ENCODE measurements at regions not wholly inside any gene's neighbourhood (a gene's known extent, or its start where the extent isn't known, plus 50 kb on each side); places are given as distances from the start of the nearest gene placed in this dataset.

GRCh38 chr5:117473165-117473564 lies 898.5 kb upstream of the SEMA6A start:
- WGBS, 2 donors, result 45 to 47% methylated on average over 4 of the region's 4 CpGs
- no peak overlapping the region for H3K27ac ChIP-seq (ENCODE audit: low read depth in 2 of 2, low read length in 1 of 2)
- H3K4me1 ChIP-seq (ENCODE audit: control insufficient read depth in 2 of 2, insufficient read depth in 2 of 2, low read length in 1 of 2), result no peaks in the 10 kb centered on the region
- H3K36me3 ChIP-seq (ENCODE audit: control insufficient read depth in 2 of 2, insufficient read depth in 2 of 2, low read length in 1 of 2), result no peaks in the 10 kb centered on the region
- no peak overlapping the region for H3K4me3 ChIP-seq (ENCODE audit: low read depth in 1 of 2, low read length in 2 of 2)
- no peaks in the 10 kb centered on the region for H3K9me3 ChIP-seq (ENCODE audit: control insufficient read depth in 2 of 2, insufficient read depth in 1 of 2, low read depth in 1 of 2, low read length in 1 of 2)
- no peaks in the 10 kb centered on the region for H3K27me3 ChIP-seq (ENCODE audit: control insufficient read depth in 1 of 2, insufficient read depth in 2 of 2, low read length in 2 of 2)

- Histone ChIP-seq H3K9me3 (ENCODE audit: control insufficient read depth in 2 of 2, insufficient read depth in 1 of 2, low read depth in 1 of 2, low read length in 1 of 2) (no peaks in the 10 kb centered on the region), H3K36me3 (ENCODE audit: control insufficient read depth in 2 of 2, insufficient read depth in 2 of 2, low read length in 1 of 2) (no peaks in the 10 kb centered on the region), H3K4me1 (ENCODE audit: control insufficient read depth in 2 of 2, insufficient read depth in 2 of 2, low read length in 1 of 2) (no peaks in the 10 kb centered on the region), H3K27ac (ENCODE audit: low read depth in 2 of 2, low read length in 1 of 2) (no peak overlapping the region), H3K4me3 (ENCODE audit: low read depth in 1 of 2, low read length in 2 of 2) (no peak overlapping the region), H3K27me3 (ENCODE audit: control insufficient read depth in 1 of 2, insufficient read depth in 2 of 2, low read length in 2 of 2) (no peaks in the 10 kb centered on the region)
- 28 to 38% methylated on average over 3 of the region's 3 CpGs for WGBS, 2 donors
These were observed 889.4 kb upstream of the SEMA6A start for GRCh38 chr5:117463881-117464570.

GRCh38 chr5:117461966-117462365 lies 887.3 kb upstream of the SEMA6A start:
- Histone ChIP-seq H3K36me3 (ENCODE audit: control insufficient read depth in 2 of 2, insufficient read depth in 2 of 2, low read length in 1 of 2) (no peaks in the 10 kb centered on the region), H3K9me3 (ENCODE audit: control insufficient read depth in 2 of 2, insufficient read depth in 1 of 2, low read depth in 1 of 2, low read length in 1 of 2) (no peaks in the 10 kb centered on the region), H3K27ac (ENCODE audit: low read depth in 2 of 2, low read length in 1 of 2) (no peak overlapping the region), H3K27me3 (ENCODE audit: control insufficient read depth in 1 of 2, insufficient read depth in 2 of 2, low read length in 2 of 2) (no peaks in the 10 kb centered on the region), H3K4me1 (ENCODE audit: control insufficient read depth in 2 of 2, insufficient read depth in 2 of 2, low read length in 1 of 2) (no peaks in the 10 kb centered on the region), H3K4me3 (ENCODE audit: low read depth in 1 of 2, low read length in 2 of 2) (no peak overlapping the region)
- WGBS, 2 donors, result 73 to 83% methylated on average over 2 of the region's 2 CpGs

- Histone ChIP-seq H3K9me3 (ENCODE audit: control insufficient read depth in 2 of 2, insufficient read depth in 1 of 2, low read depth in 1 of 2, low read length in 1 of 2) (no peaks in the 10 kb centered on the region), H3K4me3 (ENCODE audit: low read depth in 1 of 2, low read length in 2 of 2) (no peak overlapping the region), H3K27me3 (ENCODE audit: control insufficient read depth in 1 of 2, insufficient read depth in 2 of 2, low read length in 2 of 2) (no peaks in the 10 kb centered on the region), H3K4me1 (ENCODE audit: control insufficient read depth in 2 of 2, insufficient read depth in 2 of 2, low read length in 1 of 2) (no peaks in the 10 kb centered on the region), H3K36me3 (ENCODE audit: control insufficient read depth in 2 of 2, insufficient read depth in 2 of 2, low read length in 1 of 2) (no peaks in the 10 kb centered on the region), H3K27ac (ENCODE audit: low read depth in 2 of 2, low read length in 1 of 2) (no peak overlapping the region)
- 76 to 77% methylated on average over 1 of the region's 1 CpG for WGBS, 2 donors
These were observed 886.8 kb upstream of the SEMA6A start for GRCh38 chr5:117461403-117461802.

- Histone ChIP-seq H3K27me3 (ENCODE audit: control insufficient read depth in 1 of 2, insufficient read depth in 2 of 2, low read length in 2 of 2) (no peaks in the 10 kb centered on the region), H3K9me3 (ENCODE audit: control insufficient read depth in 2 of 2, insufficient read depth in 1 of 2, low read depth in 1 of 2, low read length in 1 of 2) (no peaks in the 10 kb centered on the region), H3K4me1 (ENCODE audit: control insufficient read depth in 2 of 2, insufficient read depth in 2 of 2, low read length in 1 of 2) (no peaks in the 10 kb centered on the region), H3K36me3 (ENCODE audit: control insufficient read depth in 2 of 2, insufficient read depth in 2 of 2, low read length in 1 of 2) (no peaks in the 10 kb centered on the region), H3K27ac (ENCODE audit: low read depth in 2 of 2, low read length in 1 of 2) (no peak overlapping the region), H3K4me3 (ENCODE audit: low read depth in 1 of 2, low read length in 2 of 2) (no peak overlapping the region)
- WGBS, 2 donors, result 90 to 98% methylated on average over 1 of the region's 1 CpG
These were observed 883.0 kb upstream of the SEMA6A start for GRCh38 chr5:117457656-117458055.

GRCh38 chr5:117456866-117457470 lies 882.3 kb upstream of the SEMA6A start:
- no peaks in the 10 kb centered on the region for H3K36me3 ChIP-seq (ENCODE audit: control insufficient read depth in 2 of 2, insufficient read depth in 2 of 2, low read length in 1 of 2)
- H3K27ac ChIP-seq (ENCODE audit: low read depth in 2 of 2, low read length in 1 of 2), result no peak overlapping the region
- 69 to 77% methylated on average over 4 of the region's 4 CpGs for WGBS, 2 donors
- H3K27me3 ChIP-seq (ENCODE audit: control insufficient read depth in 1 of 2, insufficient read depth in 2 of 2, low read length in 2 of 2), result no peaks in the 10 kb centered on the region
- no peaks in the 10 kb centered on the region for H3K4me1 ChIP-seq (ENCODE audit: control insufficient read depth in 2 of 2, insufficient read depth in 2 of 2, low read length in 1 of 2)
- H3K9me3 ChIP-seq (ENCODE audit: control insufficient read depth in 2 of 2, insufficient read depth in 1 of 2, low read depth in 1 of 2, low read length in 1 of 2), result no peaks in the 10 kb centered on the region
- no peak overlapping the region for H3K4me3 ChIP-seq (ENCODE audit: low read depth in 1 of 2, low read length in 2 of 2)

- Histone ChIP-seq H3K27ac (ENCODE audit: low read depth in 2 of 2, low read length in 1 of 2) (no peak overlapping the region), H3K4me3 (ENCODE audit: low read depth in 1 of 2, low read length in 2 of 2) (peak overlapping the region; percentile 57 to 58), H3K9me3 (ENCODE audit: control insufficient read depth in 2 of 2, insufficient read depth in 1 of 2, low read depth in 1 of 2, low read length in 1 of 2) (no peaks in the 10 kb centered on the region), H3K27me3 (ENCODE audit: control insufficient read depth in 1 of 2, insufficient read depth in 2 of 2, low read length in 2 of 2) (no peaks in the 10 kb centered on the region), H3K36me3 (ENCODE audit: control insufficient read depth in 2 of 2, insufficient read depth in 2 of 2, low read length in 1 of 2) (no peaks in the 10 kb centered on the region), H3K4me1 (ENCODE audit: control insufficient read depth in 2 of 2, insufficient read depth in 2 of 2, low read length in 1 of 2) (no peaks in the 10 kb centered on the region)
- 48 to 55% methylated on average over 20 to 21 of the region's 21 CpGs for WGBS, 2 donors
These were observed 880.9 kb upstream of the SEMA6A start for GRCh38 chr5:117455236-117456233.

GRCh38 chr5:117454716-117455212 lies 880.1 kb upstream of the SEMA6A start:
- Histone ChIP-seq H3K4me1 (ENCODE audit: control insufficient read depth in 2 of 2, insufficient read depth in 2 of 2, low read length in 1 of 2) (no peaks in the 10 kb centered on the region), H3K9me3 (ENCODE audit: control insufficient read depth in 2 of 2, insufficient read depth in 1 of 2, low read depth in 1 of 2, low read length in 1 of 2) (no peaks in the 10 kb centered on the region), H3K27ac (ENCODE audit: low read depth in 2 of 2, low read length in 1 of 2) (no peak overlapping the region), H3K36me3 (ENCODE audit: control insufficient read depth in 2 of 2, insufficient read depth in 2 of 2, low read length in 1 of 2) (no peaks in the 10 kb centered on the region), H3K27me3 (ENCODE audit: control insufficient read depth in 1 of 2, insufficient read depth in 2 of 2, low read length in 2 of 2) (no peaks in the 10 kb centered on the region), H3K4me3 (ENCODE audit: low read depth in 1 of 2, low read length in 2 of 2) (peak overlapping the region; percentile 57 to 58)
- 23 to 29% methylated on average over 13 of the region's 13 CpGs for WGBS, 2 donors

GRCh38 chr5:117436846-117437245 lies 862.2 kb upstream of the SEMA6A start:
- H3K27me3 ChIP-seq (ENCODE audit: control insufficient read depth in 1 of 2, insufficient read depth in 2 of 2, low read length in 2 of 2), result no peaks in the 10 kb centered on the region

More at GRCh38 chr5:117436846-117437245, 862.2 kb upstream of the SEMA6A start:
- Histone ChIP-seq H3K9me3 (ENCODE audit: control insufficient read depth in 2 of 2, insufficient read depth in 1 of 2, low read depth in 1 of 2, low read length in 1 of 2) (no peaks in the 10 kb centered on the region), H3K4me3 (ENCODE audit: low read depth in 1 of 2, low read length in 2 of 2) (no peak overlapping the region), H3K27ac (ENCODE audit: low read depth in 2 of 2, low read length in 1 of 2) (no peak overlapping the region), H3K36me3 (ENCODE audit: control insufficient read depth in 2 of 2, insufficient read depth in 2 of 2, low read length in 1 of 2) (no peaks in the 10 kb centered on the region), H3K4me1 (ENCODE audit: control insufficient read depth in 2 of 2, insufficient read depth in 2 of 2, low read length in 1 of 2) (no peaks in the 10 kb centered on the region)
- 80 to 84% methylated on average over 4 of the region's 4 CpGs for WGBS, 2 donors
